ENCODE measurements at regions not wholly inside any gene's neighbourhood (a gene's known extent, or its start where the extent isn't known, plus 50 kb on each side); places are given as distances from the start of the nearest gene placed in this dataset.

- TF ChIP-seq RAD21 (IDR thresholded peaks at IDR 0.05; ENCODE audit: insufficient read depth, low read depth, low read length) (no peak), BCL11A (IDR thresholded peaks at IDR 0.05; ENCODE audit: low read depth, low read length) (no peak), REST (IDR thresholded peaks at IDR 0.05; ENCODE audit: low read depth, low read length) (no peak), BHLHE40 (IDR thresholded peaks at IDR 0.05; ENCODE audit: borderline replicate concordance in 1 of 2, low read depth in 2 of 2, low read length in 1 of 2) (no peak), NFIC (IDR thresholded peaks at IDR 0.05; ENCODE audit: low read depth, low read length) (no peak), CREB1 (IDR thresholded peaks at IDR 0.05; ENCODE audit: low read depth) (no peak), POLR2A (IDR thresholded peaks at IDR 0.05; ENCODE audit: low read depth, low read length) (no peak), FOXK2 (IDR thresholded peaks at IDR 0.05) (no peak), NRF1 (conservative IDR thresholded peaks at IDR 0.05; ENCODE audit: low read depth, low read length) (no peak), EZH2 (IDR thresholded peaks at IDR 0.05; ENCODE audit: borderline replicate concordance, control insufficient read depth, low read depth, low read length) (no peak), POLR2AphosphoS5 (IDR thresholded peaks at IDR 0.05; ENCODE audit: low read length) (no peak), SIN3A (IDR thresholded peaks at IDR 0.05; ENCODE audit: low read depth, low read length) (no peak)
- TF ChIP-seq, protein P1, sequence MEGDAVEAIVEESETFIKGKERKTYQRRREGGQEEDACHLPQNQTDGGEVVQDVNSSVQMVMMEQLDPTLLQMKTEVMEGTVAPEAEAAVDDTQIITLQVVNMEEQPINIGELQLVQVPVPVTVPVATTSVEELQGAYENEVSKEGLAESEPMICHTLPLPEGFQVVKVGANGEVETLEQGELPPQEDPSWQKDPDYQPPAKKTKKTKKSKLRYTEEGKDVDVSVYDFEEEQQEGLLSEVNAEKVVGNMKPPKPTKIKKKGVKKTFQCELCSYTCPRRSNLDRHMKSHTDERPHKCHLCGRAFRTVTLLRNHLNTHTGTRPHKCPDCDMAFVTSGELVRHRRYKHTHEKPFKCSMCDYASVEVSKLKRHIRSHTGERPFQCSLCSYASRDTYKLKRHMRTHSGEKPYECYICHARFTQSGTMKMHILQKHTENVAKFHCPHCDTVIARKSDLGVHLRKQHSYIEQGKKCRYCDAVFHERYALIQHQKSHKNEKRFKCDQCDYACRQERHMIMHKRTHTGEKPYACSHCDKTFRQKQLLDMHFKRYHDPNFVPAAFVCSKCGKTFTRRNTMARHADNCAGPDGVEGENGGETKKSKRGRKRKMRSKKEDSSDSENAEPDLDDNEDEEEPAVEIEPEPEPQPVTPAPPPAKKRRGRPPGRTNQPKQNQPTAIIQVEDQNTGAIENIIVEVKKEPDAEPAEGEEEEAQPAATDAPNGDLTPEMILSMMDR (IDR thresholded peaks at IDR 0.05 in 2 of 3, conservative IDR thresholded peaks at IDR 0.05 in 1 of 3; ENCODE audit: control insufficient read depth in 2 of 3, extremely low read depth in 1 of 3, insufficient read depth in 1 of 3, low read depth in 3 of 3, low read length in 3 of 3): no peak
Measured at GRCh38 chr16:52748741-52749140, 201.8 kb upstream of the TOX3 start.

All from GM12878 (cell line).